HG03039 (cell line): ENCODE measurements at regions not wholly inside any gene's neighbourhood (a gene's known extent, or its start where the extent isn't known, plus 50 kb on each side); places are given as distances from the start of the nearest gene placed in this dataset.

Experiments used
- ATAC-seq: cut with Tn5 transposase; IDR thresholded peaks from one replicate; pipeline ENCODE4 v1.9.1; 2021; ENCODE audit warnings: mild to moderate bottlenecking, moderate library complexity; ENCODE audit not compliant: unreplicated experiment

DNA sequence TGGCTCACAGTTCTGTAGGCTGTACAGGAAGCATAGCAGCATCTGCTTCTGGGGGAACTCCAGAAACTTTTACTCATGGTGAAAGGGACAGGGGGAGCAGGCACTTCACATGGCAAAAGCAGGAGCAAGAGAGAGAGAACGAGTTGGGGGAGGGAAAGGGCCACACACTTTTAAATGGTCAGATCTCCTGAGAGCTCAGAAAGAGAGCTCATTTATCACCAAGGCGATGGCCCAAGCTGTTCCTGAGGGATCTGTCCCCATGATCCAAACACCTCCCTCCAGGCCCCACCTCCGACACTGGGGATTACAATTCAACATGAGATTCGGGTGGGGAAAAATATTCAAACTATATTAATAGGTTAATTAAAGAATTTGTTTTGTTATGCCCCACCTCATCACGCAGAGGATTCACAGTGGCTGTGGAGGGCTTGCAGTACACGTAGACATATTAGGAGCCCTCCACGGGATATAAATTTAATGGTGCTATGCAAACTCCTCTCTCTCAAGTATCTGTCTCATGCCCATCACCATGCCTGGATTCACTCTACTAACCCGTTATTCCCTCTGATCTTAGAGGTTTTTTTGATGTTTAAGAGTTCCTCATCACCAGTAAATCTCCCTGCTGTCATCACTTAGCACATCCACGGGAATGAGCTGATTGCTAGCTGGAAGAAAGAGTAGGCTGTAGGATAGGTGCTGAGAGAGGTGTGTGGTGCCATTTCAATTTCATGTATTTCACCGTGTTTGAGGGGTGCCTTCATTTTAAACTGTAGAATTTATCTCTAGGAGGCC, 84.5 kb upstream of the ARHGAP28 start:
- ATAC-seq: no peak

DNA sequence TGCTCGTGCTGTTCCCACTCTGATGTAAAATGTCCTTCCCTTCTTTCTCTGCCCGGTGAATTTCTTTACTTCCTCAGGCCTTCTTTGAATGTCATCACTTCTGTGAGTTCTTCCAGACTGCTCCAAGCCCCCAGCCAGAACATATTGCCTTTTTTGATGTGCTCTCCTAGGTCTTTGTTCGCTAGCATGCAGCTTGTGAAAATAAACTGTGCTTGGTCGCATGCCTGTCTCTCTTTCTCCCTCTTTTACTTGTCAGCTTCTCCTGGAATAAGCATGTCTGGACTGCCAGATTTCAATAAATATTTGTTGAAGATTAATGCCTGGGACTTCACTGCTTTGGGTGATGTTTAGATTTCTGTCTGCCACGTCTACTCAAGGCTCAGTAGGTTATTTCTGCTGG, 82.7 kb upstream of the ARHGAP28 start:
- no peak for ATAC-seq

DNA sequence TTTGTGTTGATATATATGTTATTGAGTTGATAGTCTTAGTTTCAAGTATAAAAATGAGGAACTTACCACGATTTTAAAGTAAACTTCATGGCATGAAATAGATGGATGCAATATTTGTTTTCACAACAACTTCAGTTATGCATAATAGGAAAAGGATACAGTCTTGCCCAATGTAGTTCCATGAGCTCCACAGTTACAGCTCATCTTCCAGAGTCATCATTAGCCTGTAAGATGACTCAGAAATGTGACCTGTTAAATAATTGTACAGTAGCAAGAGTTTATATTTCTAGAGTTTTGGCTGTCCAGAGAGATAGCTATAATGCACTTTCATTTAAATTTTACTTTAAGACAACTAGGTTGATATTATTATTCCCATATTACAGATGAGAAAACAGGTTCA, 80.9 kb upstream of the ARHGAP28 start:
- ATAC-seq: no peak

DNA sequence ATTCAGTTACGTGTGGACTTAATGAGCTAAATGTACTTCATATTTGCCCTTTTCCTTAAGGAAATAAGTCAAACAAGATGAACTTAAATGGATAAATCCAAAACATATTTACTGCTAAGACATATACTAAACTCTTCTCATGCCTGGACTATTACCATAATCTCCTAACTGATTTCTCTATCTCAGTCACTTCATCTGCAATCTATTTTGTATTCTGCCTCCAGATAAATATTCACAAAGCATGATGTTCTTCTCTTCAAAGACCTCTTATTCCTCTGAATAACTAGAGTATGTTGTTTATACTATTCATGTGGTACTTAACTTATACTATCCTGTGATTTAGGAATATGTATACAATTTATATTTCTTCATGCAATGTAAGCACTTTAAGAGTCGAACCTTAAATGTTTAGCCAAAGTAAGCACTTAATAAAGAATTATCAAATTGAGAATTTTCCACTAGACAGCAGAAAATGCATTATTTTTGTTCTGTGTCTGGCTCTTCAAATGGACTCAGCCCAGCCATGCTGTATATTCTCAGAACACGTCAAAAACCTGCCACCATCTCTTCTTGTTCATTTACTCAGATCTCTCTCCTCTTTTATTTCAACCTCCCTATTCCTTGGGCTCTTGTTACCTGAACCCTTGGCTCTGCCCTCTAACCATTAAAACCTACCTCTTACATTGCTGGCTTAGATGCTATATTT, 79.9 kb upstream of the ARHGAP28 start:
- no peak for ATAC-seq

DNA sequence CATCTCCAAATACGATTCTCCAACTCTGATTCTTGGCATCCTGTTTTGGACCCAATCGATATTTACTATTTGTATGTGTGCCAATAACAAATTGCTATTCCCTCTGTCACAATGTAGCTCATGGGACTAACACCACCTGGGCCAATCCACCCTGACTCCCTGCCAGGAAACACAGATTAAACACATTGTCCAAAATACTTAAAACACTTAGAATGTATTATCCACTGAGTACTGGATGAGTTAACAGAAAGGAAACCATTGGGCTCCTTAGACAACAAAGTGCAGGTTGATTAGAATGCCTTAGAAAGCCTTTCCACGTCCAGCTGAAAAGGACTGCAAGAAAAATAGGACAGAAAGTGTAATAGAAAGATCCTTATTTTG, 79.4 kb upstream of the ARHGAP28 start:
- no peak for ATAC-seq

DNA sequence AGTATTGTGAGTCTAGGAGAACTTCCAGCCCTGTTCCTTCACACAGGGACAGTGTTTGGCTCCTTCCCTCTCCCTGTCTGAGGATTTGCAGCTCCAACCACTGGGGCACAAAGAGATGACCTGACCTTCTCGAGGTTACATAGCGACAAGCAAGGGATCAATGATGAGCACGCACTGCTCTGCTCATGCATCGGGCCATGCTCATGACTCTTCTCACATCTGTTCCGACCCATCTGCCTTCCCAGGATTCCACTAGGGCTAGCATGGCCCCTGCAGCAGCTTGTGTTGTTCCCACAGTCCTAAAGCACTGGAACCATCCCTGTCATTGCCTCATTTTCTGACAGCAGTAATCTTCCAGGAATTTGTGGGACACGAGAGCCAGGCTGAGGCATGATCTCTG, 78.8 kb upstream of the ARHGAP28 start:
- no peak for ATAC-seq

DNA sequence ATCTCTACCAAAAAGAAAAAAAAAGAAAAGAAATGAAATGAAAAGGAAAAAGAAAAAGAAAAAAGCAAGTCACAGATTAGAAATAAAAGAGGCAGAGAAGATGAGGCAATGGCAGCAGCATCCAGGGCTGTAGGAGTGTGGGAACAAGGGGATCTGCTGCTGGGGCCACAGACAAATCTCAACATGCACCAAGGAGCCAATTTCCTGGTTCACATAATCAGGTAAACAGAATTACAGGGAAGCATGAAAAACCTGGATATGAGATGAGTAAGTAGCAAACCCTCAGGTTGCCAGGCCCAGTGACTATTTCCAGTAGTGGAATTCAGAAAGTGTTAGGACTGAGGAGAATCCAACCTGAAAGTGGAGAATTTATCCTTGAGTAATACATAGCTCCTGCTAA, 77.4 kb upstream of the ARHGAP28 start:
- no peak for ATAC-seq

DNA sequence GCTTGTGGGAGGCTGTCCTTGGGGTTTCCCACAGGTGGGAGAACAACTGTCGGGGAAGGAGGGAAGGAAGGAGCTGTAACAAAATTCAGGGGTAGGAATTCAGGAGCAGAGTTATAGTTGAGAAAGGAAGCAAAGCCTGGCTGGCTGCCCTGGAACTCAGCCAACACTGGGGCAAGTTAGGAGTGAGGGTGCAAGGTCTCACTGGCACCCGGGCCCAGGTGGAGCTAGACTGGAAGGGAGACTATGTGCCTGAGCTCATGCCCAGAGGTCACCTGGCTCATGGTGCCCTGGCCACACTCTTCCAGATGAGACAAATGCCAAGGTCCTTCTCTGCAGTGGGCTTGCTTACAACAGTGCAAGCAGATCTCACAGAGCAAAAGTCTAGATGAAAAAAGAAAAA, 75.6 kb upstream of the ARHGAP28 start:
- no peak for ATAC-seq

DNA sequence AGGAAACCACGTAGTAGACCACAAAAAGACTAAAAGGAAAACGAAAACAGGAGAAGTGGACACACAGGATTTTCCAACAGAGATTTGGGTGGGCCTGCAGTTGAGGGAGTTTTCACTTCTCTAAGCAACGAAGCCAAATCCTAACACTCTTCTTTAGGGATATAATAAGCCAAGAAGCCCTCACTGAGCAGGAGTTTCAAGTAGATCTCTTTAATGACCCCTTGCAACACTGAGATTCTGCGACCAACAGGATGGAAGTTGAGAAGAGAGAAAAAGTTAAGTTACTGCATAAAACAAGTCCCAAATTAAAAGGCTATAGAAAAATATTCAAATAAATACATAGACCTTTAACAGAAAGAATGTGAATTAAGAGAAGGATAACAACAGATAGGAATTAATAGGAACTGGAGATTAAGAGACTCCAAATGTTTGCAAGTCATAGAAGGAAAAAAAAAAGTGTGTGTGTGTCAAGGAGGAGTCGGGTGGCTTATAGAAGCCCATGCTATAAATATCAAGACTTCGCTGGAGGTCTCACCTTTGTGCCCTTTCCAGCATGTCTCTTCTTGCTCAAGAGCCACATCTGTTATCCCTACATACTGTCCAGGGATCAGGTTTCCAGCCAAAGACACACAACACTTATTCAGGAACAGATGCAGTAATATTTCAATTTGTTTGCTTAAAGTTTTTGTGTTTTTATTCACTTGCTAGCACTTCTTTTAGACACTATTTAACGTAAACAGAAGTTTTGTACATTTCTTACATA, 69.4 kb upstream of the ARHGAP28 start:
- ATAC-seq: no peak

DNA sequence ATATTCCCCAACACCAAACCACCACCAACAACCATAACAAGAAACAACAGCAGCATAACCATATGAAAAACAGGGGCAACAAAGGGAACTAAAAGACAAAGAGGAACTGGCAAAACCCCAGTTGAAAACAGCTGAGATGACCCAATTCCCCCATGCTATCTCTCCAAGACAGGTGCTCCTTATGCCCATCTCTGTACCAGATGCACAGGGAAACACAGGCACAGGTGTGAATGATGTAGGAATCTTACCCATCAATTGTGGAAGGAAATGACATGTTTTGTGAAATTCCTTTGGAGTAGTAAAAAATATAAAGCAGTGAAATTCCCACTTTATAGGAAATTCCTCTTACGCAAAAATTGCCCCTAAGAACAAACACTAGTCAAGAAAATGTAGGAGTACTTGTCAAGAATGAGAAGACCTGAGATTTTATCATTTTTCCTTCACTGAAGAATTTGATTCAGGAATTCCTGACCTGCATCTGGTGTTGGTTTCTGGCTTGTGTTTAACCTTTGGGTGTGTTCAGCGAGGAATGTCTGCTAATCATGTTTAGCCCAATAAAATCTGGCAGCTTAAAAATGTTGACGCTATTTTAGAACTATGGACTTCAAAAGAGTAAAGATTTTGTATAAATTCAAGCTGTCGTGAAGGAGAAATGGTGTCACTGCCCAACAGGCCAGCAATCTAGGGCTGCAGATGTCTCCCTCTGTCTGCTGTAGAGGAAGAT, 67.7 kb upstream of the ARHGAP28 start:
- no peak for ATAC-seq

DNA sequence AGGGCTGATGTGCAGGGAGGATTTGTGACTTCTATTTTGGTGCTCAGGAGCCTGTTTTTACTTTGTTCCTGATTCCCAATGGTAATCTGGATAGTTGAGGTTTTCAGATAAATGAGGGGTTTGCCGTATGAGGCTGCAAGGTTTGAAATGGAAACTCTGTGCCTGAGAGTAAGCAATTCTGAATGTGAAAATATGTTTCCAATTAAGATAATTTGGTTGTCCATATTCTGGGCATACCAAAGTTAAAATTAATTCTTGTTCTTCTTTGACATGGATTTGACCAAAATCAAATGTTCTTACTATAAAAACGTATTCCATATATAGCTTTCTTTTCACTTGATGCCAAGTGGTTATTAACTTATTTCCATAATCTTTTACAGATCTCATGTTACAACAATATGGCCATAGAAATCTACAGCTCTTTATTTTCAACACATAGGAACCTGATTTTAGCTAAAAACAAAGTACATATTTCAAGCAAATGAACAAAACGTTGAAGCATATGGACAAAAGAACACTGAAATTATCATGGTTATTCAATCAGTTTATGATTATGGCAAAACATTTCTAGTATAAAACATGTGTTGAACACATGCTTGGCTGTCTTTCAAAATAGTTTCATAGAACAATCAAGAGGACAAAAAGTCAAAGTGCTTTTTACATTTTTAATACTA, 63.4 kb upstream of the ARHGAP28 start:
- no peak for ATAC-seq

DNA sequence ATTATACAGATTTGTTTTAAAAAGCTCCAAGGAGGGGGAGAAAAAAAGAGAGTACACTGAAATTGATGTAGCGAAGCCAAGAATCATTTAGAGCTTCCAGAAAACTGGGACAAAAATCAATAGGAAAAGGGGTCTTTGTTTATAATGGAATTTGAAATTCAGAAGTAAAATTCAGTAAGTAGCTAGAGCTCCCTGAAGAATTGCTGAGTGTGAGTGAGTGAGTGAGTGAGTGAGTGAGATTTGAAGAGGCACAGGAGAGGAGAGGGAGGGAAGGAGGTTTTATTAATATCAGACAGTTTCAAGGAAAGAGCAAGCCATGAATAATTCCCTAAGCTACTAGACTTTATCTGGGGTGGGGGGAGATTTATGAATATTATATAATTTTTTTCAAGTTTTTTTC, 60.7 kb upstream of the ARHGAP28 start:
- ATAC-seq: no peak

DNA sequence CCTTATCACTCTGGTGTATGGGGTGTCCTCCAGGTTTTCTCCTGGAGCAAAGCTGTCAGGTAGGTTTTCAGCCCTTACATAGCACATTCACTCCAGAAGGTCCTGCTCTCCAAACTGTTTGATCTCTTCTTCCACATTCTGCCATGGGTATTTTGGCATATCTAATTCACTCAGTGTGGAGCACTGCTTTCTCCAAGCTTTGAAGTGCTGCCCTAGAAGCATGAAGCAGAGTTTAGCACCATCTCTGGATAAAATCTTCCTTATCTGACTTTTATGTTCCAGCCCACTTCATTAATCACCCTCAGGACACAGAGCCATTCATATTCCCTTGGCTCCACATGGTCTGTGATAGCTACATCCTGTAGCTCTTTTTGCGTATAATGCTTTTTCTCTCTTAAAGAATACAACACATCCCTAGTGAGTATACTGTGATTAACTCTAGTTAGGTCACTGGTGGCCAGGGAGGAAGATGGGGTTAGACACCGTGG, 56.7 kb upstream of the ARHGAP28 start:
- ATAC-seq: no peak

DNA sequence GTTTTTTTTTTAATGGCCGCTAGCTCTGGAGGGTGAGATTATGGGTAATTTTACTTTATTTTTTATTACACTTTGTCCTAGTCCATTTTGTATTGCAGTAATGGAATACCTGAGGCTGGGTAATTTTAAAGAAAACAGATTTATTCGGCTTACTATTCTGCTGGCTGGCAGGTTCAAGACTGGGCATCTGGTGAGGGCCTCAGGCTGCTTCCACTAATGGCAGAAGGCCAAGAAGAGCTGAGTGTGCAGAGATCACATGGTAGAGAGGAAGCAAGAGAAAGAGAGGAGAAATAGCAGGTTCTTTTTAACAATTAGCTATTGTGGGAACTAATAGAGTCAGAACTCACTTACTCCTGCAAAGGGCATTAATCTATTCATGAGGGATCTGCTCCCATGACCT, 52.4 kb upstream of the ARHGAP28 start:
- ATAC-seq: no peak

DNA sequence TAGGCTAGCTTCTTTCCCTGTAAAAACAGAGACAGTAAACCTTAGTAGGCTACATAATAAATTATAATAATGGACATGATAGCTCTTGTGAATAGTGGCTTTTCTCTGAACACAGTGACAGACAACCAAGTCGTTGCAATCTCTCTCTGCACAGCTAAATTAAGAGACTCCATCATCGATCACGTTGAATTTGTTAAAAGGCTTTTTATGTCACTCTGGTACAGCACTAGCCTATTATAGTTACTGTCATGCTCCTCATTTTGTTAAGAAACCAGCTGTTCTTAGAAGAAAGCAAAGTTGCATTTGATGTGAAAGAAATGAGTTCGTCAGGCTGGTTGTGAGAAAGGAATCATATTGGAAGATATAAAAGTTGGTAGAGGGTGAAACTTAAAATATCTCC, 50.3 kb upstream of the ARHGAP28 start:
- no peak for ATAC-seq
